ENCODE measurements at regions not wholly inside any gene's neighbourhood (a gene's known extent, or its start where the extent isn't known, plus 50 kb on each side); places are given as distances from the start of the nearest gene placed in this dataset.

DNA sequence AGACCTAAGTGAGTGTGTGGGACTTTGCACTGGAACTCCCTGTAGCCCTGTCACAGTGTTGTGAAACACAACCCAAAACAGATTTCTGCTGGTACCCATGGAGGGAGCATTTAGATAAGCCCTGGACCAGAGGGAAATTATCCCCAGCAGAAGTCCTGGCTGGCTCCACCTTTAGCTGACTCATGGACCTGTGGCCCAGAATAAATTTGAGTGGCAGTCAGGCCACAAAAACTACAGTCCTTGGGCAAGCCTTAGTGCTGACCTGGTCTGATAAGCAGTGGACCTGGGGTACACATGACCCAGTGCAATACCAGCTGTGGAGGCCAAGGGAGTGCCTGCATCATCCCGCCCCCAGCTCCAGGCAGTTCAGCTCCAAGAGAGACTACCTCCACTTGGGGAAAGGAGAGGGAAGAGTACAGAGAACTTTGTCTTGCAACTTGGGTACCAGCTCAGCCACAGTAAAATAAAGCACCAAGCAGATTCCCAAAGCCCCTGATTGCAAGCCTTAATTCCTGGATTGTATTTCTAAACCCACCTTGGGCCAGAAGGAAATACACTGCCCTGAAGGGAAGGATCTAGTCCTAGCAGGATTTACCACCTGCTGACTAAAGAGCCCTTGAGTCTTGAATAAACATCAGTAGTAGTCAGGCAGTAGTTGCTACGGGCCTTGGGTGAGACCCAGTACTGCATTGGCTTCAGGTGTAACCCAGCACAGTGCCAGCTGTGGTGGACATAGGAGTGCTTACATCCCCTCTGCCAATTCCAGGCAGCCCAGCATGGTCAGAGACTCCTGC is 140.4 kb upstream of the COL21A1 start:
- no peak overlapping the region for H3K4me3 Mint-ChIP-seq
- H3K9me3 Mint-ChIP-seq = peaks cover 0 to 8% of the 10 kb centered on the region in 2 donors
- Histone ChIP-seq H3K4me3 (ENCODE audit: low read length) (no peak overlapping the region), H3K27me3 (ENCODE audit: control insufficient read depth, insufficient read depth, low read length) (no peaks in the 10 kb centered on the region), H3K27ac (ENCODE audit: low read length) (no peak overlapping the region), H3K36me3 (ENCODE audit: control insufficient read depth, insufficient read depth, low read length) (no peaks in the 10 kb centered on the region), H3K9me3 (ENCODE audit: control insufficient read depth, insufficient read depth, low read length) (no peaks in the 10 kb centered on the region), H3K4me1 (ENCODE audit: control insufficient read depth, insufficient read depth, low read length) (no peaks in the 10 kb centered on the region)
- H3K36me3 Mint-ChIP-seq = no peaks in the 10 kb centered on the region
- no peak overlapping the region for H3K27ac Mint-ChIP-seq
- ATAC-seq (no peak), DNase-seq (no peak)
- WGBS (ENCODE audit: insufficient coverage) = 87% methylated on average over 2 of the region's 2 CpGs
- no peaks in the 10 kb centered on the region for H3K4me1 Mint-ChIP-seq
- no peaks in the 10 kb centered on the region for H3K27me3 Mint-ChIP-seq (ENCODE audit: low read depth in 2 of 2)
- intact Hi-C loops (cut with micrococcal nuclease) = no loop called here
- TF ChIP-seq, protein P1, sequence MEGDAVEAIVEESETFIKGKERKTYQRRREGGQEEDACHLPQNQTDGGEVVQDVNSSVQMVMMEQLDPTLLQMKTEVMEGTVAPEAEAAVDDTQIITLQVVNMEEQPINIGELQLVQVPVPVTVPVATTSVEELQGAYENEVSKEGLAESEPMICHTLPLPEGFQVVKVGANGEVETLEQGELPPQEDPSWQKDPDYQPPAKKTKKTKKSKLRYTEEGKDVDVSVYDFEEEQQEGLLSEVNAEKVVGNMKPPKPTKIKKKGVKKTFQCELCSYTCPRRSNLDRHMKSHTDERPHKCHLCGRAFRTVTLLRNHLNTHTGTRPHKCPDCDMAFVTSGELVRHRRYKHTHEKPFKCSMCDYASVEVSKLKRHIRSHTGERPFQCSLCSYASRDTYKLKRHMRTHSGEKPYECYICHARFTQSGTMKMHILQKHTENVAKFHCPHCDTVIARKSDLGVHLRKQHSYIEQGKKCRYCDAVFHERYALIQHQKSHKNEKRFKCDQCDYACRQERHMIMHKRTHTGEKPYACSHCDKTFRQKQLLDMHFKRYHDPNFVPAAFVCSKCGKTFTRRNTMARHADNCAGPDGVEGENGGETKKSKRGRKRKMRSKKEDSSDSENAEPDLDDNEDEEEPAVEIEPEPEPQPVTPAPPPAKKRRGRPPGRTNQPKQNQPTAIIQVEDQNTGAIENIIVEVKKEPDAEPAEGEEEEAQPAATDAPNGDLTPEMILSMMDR (IDR thresholded peaks at IDR 0.05) = no peak

- DNase-seq (no peak), ATAC-seq (no peak)
- H3K9me3 ChIP-seq (ENCODE audit: control insufficient read depth, insufficient read depth, low read length) = no peaks in the 10 kb centered on the region
- Mint-ChIP-seq H3K36me3 (no peaks in the 10 kb centered on the region), H3K27me3 (ENCODE audit: low read depth in 2 of 2) (no peaks in the 10 kb centered on the region), H3K4me3 (no peak overlapping the region), H3K9me3 (peaks cover 0 to 8% of the 10 kb centered on the region in 2 donors), H3K4me1 (no peaks in the 10 kb centered on the region), H3K27ac (no peak overlapping the region)
- H3K4me1 ChIP-seq (ENCODE audit: control insufficient read depth, insufficient read depth, low read length) = no peaks in the 10 kb centered on the region
- H3K4me3 ChIP-seq (ENCODE audit: low read length) = no peak overlapping the region
- H3K27me3 ChIP-seq (ENCODE audit: control insufficient read depth, insufficient read depth, low read length) = no peaks in the 10 kb centered on the region
- intact Hi-C loops (cut with micrococcal nuclease) = no loop called here
- TF ChIP-seq, protein P1 (IDR thresholded peaks at IDR 0.05) = no peak
- WGBS (ENCODE audit: insufficient coverage) = no CpG with 5 or more reads among the region's 1 CpG
- H3K27ac ChIP-seq (ENCODE audit: low read length) = no peak overlapping the region
- H3K36me3 ChIP-seq (ENCODE audit: control insufficient read depth, insufficient read depth, low read length) = no peaks in the 10 kb centered on the region
These were observed 139.3 kb upstream of the COL21A1 start for GRCh38 chr6:56386717-56387116.

GRCh38 chr6:56385981-56386593 is 138.7 kb upstream of the COL21A1 start:
- no peak for ATAC-seq
- H3K4me1 ChIP-seq (ENCODE audit: control insufficient read depth, insufficient read depth, low read length) = no peaks in the 10 kb centered on the region
- H3K9me3 Mint-ChIP-seq = peaks cover 0 to 8% of the 10 kb centered on the region in 2 donors
- H3K4me3 Mint-ChIP-seq = no peak overlapping the region
- H3K27me3 ChIP-seq (ENCODE audit: control insufficient read depth, insufficient read depth, low read length) = no peaks in the 10 kb centered on the region
- TF ChIP-seq, protein P1 (IDR thresholded peaks at IDR 0.05) = no peak
- no peaks in the 10 kb centered on the region for H3K36me3 ChIP-seq (ENCODE audit: control insufficient read depth, insufficient read depth, low read length)
- H3K4me1 Mint-ChIP-seq = no peaks in the 10 kb centered on the region
- no peaks in the 10 kb centered on the region for H3K9me3 ChIP-seq (ENCODE audit: control insufficient read depth, insufficient read depth, low read length)
- H3K27me3 Mint-ChIP-seq (ENCODE audit: low read depth in 2 of 2) = no peaks in the 10 kb centered on the region
- intact Hi-C loops (cut with micrococcal nuclease) = no loop called here
- no peaks in the 10 kb centered on the region for H3K36me3 Mint-ChIP-seq
- H3K27ac ChIP-seq (ENCODE audit: low read length) = no peak overlapping the region
- 95% methylated on average over 5 of the region's 6 CpGs for WGBS (ENCODE audit: insufficient coverage)
- no peak overlapping the region for H3K4me3 ChIP-seq (ENCODE audit: low read length)
- H3K27ac Mint-ChIP-seq = no peak overlapping the region
- no peak for DNase-seq
